ENCODE measurements at regions not wholly inside any gene's neighbourhood (a gene's known extent, or its start where the extent isn't known, plus 50 kb on each side); places are given as distances from the start of the nearest gene placed in this dataset.

DNA sequence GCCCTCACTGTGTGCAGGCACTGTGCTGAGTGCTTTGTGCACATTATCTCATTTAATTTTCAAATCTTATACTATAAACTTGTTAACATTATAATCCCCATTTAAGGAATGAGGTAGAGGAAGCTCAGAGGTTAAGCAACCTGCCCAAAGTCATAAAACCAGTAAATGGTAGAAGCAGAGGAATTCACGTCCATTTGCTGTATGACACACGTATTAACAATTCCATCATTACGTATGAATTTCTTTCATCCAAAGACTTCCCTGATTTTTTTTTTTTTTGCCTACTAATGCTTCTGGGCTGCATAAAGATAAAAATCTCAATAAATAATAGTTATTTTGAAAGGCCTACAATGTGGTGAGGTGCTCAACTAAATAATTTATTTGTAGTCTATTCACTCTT, 64.5 kb upstream of the H2AZ1 start:
- TF ChIP-seq EZH2 (IDR thresholded peaks at IDR 0.05) (no peak), POLR2AphosphoS5 (IDR thresholded peaks at IDR 0.05; ENCODE audit: borderline replicate concordance, low read depth, low read length) (no peak), FOXP2 (optimal IDR thresholded peaks at IDR 0.05; ENCODE audit: control extremely low read depth, extremely low read length, insufficient read depth) (no peak)
